T-helper 22 cell (primary cell): ENCODE measurements at regions not wholly inside any gene's neighbourhood (a gene's known extent, or its start where the extent isn't known, plus 50 kb on each side); places are given as distances from the start of the nearest gene placed in this dataset.
"Not testable (repeated sequence)": the region's sequence is repeated elsewhere in the genome, so short reads cannot be mapped to it uniquely, and the experiment has no call there.

Experiments
- DNase-seq: peaks from one replicate; pipeline ENCODE4 v3.0.0-alpha.2; 2020; ENCODE audit warnings: low read depth

DNA sequence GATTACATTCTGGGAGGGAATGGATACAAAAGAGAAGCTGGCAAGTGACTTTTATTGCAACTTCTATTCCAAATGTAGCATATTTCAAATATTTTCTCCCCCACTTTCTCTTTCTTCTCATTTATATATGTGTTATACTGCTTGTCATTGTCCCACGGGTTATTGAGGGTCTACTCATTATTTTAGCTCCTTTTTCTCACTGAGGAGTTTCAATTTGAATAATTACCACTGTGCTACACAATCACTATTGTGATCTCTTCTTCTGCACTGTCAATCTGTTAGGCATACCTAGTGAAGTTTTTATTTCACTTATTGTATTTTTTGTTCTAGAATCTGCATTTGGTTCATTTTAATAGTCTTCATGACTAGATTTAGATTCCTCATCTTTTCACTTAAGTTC, 339.7 kb downstream of the PTPRC start:
- DNase-seq, result no peak

DNA sequence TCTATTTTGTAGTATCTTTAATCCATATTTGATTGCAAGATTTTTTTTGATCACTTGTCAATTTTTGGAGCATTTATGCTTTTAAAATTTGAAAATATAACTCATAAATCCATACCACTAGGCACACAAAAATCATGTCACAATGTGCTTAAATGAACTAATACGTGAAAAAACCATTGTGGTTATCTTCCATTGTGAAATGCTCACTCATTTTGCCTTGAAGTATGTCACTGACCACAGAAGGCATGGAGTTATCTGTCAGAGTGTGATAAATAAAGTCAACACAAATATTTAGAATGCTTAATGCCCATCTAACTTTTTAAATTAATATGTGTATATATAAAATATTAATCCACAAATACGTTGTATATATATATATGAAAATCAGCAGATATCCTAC, 347.2 kb downstream of the PTPRC start:
- no peak for DNase-seq

DNA sequence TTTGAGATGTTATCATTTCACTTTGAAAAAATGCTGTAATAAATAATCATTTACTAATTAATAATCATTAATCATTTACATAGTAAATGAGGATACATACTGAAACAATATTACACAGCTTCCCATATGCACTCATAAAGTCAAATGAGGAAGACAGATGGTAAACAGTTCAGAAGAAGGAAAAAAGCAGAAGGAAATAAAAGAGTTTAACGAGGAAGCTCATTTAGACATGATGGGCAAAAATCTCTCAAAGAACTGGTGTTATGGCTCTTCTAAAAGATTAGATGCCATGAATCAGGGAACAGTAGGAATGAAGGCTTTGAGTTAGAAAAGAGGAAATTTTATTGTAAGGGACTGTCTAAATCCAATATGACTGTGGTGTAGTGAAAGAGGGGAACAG, 347.6 kb downstream of the PTPRC start:
- no peak for DNase-seq

DNA sequence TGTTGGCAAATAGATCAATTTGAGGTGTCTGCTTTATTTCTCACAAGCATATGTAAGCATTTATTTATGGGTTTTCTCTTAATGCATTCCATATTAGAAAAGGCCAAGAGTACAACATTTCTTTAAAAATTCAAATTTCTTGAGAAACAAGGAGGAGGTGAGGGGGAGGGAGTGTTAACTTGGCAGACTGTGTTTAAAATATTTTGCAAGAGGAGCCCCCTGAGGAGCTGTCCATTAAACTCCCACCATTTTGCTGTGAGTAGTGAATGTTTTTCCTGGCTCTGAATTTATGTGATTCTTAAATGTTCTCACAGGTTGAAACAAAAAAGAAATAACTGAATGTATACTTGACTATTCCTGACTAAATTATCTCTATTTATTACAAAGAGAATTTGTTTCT, 363.8 kb downstream of the PTPRC start:
- DNase-seq, result no peak

DNA sequence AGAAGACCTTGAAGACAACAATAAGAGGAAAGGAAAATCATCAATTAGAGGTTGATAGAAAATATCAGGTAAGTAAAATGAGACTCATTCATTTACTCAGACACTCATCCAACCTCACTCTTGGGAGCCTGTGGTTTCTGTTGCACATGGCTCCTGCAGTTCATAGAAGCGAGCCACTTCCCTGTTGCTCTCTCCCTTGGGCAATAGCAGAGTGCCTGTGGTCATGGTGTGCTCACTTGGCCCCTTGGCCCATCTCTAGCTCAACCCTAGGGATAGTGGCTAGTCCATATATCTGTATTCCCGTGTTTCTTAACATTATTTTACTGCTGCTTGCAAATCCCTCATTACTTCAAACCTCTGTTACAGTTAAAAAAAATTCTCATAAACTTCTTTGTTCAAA, 368.6 kb downstream of the PTPRC start:
- no peak for DNase-seq

DNA sequence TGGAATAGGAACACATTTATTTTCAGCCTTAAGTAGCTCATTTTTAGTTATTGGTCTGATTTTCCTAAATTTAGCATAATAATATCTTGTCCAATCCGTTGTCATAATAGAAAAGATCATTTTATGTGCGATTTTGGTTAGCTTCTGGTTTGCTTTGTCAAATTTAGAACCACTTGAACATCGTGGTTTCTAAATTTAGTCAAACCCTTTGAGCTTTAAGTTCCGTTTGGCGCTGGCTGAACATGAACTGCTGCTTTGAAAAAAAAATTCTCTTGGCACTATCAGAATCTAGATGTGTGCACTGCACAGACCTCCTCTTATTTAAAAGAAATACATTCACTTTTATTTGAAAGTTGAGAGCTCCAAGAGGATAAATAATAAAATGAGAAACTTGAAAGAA, 370.6 kb downstream of the PTPRC start:
- DNase-seq, result no peak

DNA sequence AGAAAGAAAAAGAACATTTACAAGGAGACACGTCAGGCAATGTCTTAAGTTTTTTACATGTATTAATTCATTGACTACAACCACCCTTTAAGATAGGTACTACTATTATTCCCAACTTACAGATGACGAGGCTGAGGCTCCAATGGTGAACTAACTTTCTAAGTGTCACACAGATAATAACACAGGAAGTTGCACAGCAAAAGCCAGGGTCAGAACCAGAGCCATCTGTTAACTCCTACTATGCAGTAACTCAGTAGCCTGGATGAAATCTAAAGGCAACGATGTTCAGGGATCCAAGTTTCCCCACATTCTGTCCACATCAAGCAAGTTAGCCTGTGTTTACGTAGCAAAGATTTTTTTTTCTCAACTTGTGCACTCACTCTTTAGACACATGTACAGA, 371.7 kb downstream of the PTPRC start:
- DNase-seq, result no peak

DNA sequence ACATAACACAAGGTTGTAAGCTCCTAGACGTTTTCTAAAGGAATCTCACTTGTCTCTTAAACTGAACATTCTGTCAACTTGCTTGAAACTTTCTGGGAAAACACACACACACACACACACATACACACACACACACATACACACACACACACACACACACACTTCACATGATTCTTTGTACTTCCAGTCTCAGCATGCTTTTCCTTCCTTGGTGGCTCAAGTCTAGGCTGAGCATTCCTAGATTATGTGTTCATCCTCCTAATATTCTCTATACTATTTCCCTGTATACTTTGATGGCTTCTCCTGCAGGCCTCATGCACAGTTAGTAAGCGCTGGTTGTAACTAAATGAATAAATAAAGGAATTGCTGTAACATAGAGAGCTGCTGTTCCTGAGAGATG, 372.1 kb downstream of the PTPRC start:
- no peak for DNase-seq

DNA sequence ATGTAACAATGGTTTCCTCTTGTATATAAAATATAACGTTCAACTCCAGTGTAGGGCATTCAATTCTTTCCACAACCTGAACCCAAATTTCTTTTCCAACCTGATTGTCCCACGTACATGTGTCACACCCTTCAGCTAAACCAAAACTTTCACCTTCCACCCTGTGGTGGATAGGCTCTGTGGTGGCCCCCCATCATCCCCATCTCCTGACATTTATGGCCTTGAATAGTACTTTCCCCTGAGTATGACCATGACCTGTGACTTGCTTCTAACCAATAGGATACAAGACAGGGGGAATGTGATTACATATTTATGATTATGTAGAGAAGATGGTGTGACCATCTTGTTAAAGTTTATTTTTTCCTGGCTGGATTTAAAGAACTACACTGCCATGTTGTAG, 377.0 kb downstream of the PTPRC start:
- DNase-seq, result no peak

DNA sequence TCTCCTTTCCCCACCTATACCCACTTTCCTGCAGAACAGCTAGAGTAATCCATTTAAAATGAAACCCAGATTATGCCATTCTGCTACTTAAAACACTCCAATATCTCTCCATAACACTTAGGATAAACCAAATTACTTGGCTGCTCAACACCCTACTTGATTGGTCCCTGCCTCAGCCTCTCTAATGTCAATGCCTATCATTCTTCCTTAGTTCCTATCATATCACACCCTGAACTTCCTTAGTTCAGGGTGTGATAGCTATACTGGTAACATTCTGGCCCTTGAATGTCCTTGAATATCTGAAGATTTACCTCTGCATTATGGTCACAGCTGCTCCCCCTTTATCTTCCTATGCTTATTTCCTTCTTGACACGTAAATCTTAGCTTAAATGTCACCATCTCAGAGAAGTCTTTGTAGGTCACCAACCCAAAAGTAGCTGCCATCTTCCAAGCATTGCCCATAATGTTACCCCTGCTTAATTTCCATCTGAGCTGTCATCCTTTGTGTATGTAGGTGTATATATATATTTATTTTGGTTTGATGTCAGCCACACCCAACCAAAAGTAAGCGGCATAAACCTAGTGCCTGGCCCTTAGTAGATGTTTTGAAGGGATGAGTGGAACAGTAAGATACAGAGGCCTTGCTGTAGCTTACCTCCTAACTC, 379.8 kb downstream of the PTPRC start:
- DNase-seq, result no peak

DNA sequence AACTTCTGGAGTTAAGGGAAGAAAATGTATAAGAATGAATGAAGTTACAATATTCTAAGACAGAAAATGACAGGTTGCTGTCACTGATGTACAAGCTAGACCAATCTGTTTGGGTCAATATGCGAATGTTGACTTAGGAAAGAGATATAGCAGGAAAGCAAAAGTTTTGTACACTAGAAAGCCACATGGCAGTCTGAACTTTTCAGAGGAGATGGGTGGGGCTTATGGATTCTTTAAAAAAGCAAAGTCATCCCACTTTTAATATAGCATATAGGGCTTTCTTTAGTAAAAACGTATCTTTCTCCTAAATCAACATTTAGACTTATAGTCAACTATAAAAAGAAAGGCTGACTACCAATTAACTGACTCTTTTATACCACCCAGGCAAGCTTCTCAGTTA, 381.2 kb downstream of the PTPRC start:
- DNase-seq, result no peak

DNA sequence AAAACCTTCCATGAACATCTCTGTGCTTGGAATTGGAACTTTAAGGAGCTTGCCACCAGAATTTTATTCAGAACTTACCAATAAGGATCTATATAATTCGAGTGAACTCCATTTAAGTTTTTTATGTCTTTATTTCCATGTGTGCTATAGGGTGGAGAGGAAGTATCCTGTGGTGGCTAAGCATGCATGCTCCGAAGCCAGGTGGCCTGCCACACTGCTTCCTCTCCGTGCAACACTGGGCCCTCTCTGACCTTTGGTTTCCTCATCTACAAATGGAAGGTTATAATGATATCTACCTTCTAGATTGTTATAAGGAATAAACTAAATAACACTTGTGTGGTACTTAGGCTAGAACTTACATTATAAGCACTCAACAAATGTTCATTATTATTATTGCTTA, 382.1 kb downstream of the PTPRC start:
- DNase-seq, result no peak

DNA sequence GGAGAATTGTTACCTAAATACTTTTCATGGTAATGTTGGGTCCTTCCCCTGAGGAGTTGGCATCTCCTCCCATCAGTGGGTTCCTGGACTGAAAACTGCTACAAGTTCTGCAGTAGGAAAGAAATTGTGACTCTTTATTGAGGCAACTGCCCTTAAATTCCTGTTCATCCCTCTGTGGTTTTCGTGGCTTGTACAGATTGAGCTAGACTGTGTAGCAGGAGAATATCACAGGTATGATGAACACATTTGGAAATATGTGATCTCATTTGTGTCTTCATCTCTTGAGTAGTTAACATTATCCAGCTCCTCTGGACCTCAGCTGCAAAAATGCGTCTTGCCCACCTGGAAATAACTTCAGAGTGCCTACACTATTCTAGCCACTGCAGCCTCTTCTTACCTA, 390.6 kb downstream of the PTPRC start:
- DNase-seq, result no peak

DNA sequence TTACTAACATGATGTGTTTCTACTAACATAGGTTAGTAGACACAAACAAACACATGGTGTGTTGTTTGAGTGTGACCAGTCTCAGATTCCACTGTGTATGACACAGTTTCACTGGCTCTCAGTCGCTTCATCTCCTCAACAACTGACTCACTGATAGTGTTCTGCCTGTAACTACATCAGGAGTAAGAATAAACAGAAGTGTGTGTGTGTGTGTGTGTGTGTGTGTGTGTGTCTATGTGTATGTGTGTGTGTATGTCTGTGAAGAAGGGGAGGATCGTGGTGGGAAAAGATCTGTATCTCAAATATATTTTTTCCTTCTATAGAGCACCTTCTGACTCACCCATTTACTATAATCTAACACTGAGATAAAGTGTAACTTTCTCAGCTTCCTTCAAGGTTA, 391.0 kb downstream of the PTPRC start:
- DNase-seq, result no peak

DNA sequence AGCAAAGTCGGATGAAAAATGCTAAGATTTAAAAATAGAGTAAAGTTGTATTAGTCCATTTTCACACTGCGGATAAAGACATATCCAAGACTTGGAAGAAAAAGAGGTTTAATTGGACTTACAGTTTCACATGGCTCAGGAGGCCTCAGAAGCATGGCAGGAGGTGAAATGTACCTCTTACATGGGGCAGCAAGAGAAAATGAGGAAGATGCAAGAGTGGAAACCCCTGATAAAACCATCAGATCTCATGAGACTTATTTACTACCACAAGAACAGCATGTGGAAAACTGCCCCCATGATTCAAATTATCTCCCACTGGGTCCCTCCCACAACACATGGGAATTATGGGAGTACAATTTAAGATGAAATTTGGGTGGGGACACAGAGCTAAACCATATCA, 391.7 kb downstream of the PTPRC start:
- not testable (repeated sequence) for DNase-seq

DNA sequence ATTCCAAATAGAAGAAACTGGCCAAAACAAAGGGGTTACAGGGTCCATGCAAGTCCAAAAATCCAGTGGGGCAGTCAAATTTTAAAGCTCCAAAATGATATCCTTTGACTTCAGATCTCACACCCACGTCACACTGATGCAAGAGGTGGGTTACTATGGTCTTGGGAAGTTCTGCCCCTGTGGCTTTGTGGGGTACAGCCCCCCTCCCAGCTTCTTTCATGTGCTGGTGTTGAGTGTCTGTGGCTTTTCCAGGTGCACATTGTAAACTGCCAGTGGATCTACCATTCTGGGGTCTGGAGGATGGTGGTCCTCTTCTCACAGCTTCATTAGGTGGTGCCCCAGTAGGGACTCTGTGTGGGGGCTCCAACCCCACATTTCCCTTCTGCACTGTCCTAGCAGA, 392.3 kb downstream of the PTPRC start:
- DNase-seq, result not testable (repeated sequence)

DNA sequence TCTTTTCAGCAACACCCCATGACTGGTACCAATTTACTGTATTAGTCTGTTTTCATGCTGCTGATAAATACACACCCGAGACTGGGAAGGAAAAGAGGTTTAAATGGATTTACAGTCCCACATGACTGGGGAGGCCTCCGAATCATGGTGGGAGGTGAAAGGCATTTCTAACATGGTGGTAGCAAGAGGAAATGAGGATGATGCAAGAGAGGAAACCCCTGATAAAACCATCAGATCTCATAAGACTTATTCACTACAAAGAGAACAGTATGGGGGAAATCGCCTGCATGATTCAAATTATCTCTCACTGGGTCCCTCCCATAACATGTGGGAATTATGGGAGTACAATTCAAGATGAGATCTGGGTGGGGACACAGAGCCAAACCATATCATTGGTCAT, 393.6 kb downstream of the PTPRC start:
- not testable (repeated sequence) for DNase-seq

DNA sequence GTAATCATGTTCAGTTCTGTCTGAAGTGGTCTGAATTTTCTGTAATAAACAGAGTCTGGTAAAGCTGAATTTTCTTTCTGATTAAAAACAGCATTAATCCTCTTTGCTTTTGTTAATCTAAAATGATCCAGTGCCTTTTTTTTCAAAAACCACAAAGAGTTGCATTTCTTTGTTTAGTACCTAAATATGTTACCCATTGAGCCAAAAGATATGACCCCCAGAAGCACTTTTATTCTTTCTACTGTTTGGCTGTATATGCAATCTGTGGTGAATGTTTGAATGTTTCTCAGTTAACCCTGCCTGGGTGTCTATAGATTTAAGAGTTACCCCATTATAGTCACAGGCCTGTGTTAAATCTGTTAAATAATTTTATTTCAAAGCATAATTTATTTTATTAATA, 394.8 kb downstream of the PTPRC start:
- DNase-seq, result no peak

DNA sequence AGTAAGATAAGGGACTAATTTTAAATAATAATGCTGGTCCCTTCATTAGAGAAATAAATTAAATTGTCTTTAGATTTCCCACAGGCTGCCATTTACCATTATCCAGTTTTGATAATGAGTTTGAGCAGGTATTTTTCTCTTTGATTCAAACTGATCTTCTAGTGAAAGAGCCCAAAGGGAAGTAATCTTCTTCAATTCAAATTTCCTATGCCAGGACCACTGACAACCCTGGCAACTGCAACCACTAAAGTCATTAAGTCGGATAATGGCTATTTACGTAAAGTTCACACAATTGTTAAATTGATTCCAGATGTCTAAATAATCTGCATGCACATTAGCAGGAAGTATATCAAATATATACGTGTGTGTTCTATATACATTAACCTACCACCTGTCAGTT, 399.3 kb downstream of the PTPRC start:
- no peak for DNase-seq

DNA sequence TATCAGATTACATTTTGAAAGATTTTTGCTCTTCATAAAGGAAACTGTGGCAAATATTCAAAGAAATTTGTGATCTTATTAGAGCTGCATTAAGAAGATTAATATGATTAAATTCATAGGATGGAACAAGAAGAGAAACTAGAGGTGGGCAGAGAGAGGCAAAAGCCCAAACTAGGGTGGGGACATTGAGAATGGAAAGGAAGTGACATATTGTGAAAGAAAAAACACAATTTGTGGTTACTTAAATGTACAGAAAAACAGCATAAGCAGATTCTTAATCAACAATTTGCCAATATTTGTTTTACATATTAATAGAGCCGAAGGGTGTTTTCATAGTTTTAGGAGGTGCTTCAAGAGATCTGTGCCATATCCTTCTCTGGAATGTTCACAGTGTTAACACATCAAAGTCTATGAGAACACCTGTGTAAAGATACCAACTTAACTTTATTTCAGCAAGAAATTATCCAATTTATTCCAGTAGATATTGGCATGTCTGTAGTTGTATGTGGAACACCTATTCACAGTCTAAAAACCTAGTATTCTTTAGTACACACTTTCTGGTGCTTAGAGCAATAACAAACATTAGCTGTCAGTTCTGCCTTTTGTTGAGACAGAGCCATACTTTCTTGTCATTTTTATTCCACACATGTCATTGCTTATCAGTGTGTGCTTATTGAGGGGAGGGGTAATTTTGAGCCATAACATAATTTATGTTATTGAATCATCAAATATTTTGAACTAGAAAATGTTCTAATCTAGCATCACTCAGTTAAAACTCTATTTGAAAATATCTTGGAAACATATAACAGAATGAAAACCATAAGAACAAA, 401.5 kb downstream of the PTPRC start:
- DNase-seq, result no peak

DNA sequence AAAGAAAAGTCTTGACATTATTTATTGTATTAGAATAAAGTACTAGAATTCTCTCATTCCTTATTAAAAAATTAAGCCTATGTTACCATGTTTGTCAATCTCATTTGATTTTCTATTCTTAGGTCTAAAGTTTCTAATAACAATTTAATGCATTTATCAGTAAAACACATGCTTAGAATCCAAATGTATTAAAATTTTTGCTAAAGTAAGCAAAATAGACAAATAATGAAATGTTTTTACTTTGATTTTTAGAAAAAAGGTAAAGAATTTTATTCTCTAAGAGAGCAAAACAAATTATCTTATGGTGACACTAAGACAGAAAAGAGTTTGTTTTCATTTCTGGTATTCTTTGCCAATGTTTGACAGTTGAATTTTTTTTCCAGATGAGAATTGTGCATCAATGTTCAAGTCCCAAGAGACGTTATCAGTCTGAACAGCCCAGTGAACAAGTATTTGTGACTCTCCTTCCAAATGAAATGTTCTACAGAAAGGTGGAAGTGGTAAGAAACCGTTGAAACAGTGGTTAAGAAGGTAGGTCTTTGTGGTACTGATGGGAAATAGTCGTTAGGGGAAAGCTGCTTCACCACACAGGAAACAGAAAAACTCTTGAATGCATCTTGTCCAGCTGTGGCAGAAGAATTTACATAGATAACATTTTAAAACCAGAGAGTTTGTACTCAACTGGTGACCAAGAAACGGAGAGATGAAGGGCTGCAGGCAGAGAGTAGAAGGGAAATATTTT, 402.5 kb downstream of the PTPRC start:
- no peak for DNase-seq

DNA sequence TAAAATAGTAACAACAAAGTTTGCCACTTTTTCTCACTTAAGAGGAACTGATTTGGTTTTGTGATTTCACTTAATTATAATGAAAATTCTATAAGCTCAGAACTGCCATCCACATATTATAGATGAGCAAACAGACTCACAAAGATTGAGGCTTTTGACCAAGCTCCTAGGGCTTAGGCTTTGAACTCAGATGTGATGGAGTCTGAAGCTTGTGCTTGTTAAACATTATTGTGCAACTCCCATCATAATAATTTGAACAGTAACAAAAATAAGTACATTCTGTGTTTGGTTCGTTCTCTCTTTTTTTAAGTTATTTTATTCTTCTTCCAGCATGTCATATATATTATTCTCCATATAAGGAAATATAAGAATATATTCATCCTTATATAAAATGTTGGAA, 403.4 kb downstream of the PTPRC start:
- DNase-seq, result no peak

DNA sequence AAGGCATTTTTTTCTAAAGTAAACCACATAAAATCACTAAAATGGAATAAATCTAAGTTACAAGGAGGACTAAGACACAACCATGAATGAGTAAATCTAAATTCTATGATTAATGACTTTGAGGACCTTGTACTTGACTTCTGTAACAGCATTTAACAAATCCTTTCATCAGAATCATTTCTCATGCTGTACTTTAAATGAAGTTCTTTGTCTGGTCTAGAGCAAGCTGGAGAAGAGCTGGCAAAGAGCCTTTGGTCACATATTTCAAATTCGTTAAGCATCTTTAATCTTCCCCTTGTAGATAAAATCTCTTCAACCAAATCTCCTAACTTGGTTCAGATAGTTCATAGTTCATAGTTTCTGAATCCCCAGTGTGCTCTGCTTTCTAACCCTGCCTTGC, 405.4 kb downstream of the PTPRC start:
- no peak for DNase-seq
